ENCODE measurements at regions not wholly inside any gene's neighbourhood (a gene's known extent, or its start where the extent isn't known, plus 50 kb on each side); places are given as distances from the start of the nearest gene placed in this dataset.

- TF ChIP-seq REST (IDR thresholded peaks at IDR 0.05) (no peak), FOXA1 (IDR thresholded peaks at IDR 0.05) (no peak)
Observed at GRCh38 chr20:23200413-23200812, 114.3 kb upstream of the CD93 start (continued).

DNA sequence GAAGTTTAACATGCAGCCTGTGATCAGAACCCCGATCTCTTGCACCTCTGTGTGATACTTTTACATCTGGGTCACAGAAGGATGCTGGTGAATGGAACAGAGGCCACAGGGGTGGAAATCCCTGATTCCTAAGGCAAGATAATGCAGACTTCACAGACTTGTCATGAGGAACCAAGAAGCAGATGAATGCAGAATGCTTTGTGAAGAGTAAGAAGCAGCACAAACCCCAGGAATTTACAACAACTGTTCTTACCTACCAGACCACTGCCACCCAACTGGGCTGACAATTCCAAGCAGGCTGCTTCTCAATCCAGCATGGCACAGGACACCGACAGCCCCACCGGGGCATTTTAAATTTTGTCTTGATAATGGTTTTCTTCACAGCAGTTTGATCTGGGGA is 113.2 kb upstream of the CD93 start:
- WGBS: 89% methylated on average over 3 of the region's 3 CpGs
- Histone ChIP-seq H3K36me3 (ENCODE audit: control insufficient read depth in 4 of 4, insufficient read depth in 3 of 4, low read depth in 1 of 4, low read length in 3 of 4) (no peaks in the 10 kb centered on the region), H3K4me1 (ENCODE audit: control insufficient read depth in 4 of 4, insufficient read depth in 4 of 4, low read length in 3 of 4) (no peaks in the 10 kb centered on the region), H3K27ac (ENCODE audit: low read depth in 1 of 2, low read length in 2 of 2) (no peak overlapping the region), H3K9me3 (ENCODE audit: control insufficient read depth in 4 of 4, low read length in 3 of 4) (peaks cover 0 to 5% (median 0%) of the 10 kb centered on the region in 4 donors), H3K27me3 (ENCODE audit: control insufficient read depth in 4 of 4, insufficient read depth in 4 of 4, low read length in 3 of 4) (peaks cover 0 to 11% (median 0%) of the 10 kb centered on the region in 4 donors), H3K4me3 (ENCODE audit: low read depth in 1 of 3, low read length in 3 of 3) (no peak overlapping the region), H3K9ac (ENCODE audit: low read depth in 1 of 2, low read length in 2 of 2) (no peak overlapping the region)
- no peak for DNase-seq (ENCODE audit: low spot score)
- TF ChIP-seq ATF3 (IDR thresholded peaks at IDR 0.05) (no peak), FOXA1 (IDR thresholded peaks at IDR 0.05) (no peak), SP1 (IDR thresholded peaks at IDR 0.05) (no peak), EGR1 (IDR thresholded peaks at IDR 0.05; ENCODE audit: low read depth in 2 of 2) (no peak), REST (IDR thresholded peaks at IDR 0.05) (no peak), TAF1 (conservative IDR thresholded peaks at IDR 0.05) (no peak), GABPA (IDR thresholded peaks at IDR 0.05 in 1 of 2, conservative IDR thresholded peaks at IDR 0.05 in 1 of 2) (no peak), JUND (IDR thresholded peaks at IDR 0.05) (no peak), FOXA2 (IDR thresholded peaks at IDR 0.05) (no peak), NR2F2 (IDR thresholded peaks at IDR 0.05) (no peak), YY1 (IDR thresholded peaks at IDR 0.05) (no peak), HNF4A (conservative IDR thresholded peaks at IDR 0.05) (no peak), RXRA (IDR thresholded peaks at IDR 0.05) (no peak), RAD21 (IDR thresholded peaks at IDR 0.05) (no peak), HNF4G (IDR thresholded peaks at IDR 0.05) (no peak), ZBTB33 (IDR thresholded peaks at IDR 0.05) (no peak)
- TF ChIP-seq, protein P1, sequence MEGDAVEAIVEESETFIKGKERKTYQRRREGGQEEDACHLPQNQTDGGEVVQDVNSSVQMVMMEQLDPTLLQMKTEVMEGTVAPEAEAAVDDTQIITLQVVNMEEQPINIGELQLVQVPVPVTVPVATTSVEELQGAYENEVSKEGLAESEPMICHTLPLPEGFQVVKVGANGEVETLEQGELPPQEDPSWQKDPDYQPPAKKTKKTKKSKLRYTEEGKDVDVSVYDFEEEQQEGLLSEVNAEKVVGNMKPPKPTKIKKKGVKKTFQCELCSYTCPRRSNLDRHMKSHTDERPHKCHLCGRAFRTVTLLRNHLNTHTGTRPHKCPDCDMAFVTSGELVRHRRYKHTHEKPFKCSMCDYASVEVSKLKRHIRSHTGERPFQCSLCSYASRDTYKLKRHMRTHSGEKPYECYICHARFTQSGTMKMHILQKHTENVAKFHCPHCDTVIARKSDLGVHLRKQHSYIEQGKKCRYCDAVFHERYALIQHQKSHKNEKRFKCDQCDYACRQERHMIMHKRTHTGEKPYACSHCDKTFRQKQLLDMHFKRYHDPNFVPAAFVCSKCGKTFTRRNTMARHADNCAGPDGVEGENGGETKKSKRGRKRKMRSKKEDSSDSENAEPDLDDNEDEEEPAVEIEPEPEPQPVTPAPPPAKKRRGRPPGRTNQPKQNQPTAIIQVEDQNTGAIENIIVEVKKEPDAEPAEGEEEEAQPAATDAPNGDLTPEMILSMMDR (IDR thresholded peaks at IDR 0.05; ENCODE audit: low read depth, low read length, missing input control): no peak
